ENCODE measurements at regions not wholly inside any gene's neighbourhood (a gene's known extent, or its start where the extent isn't known, plus 50 kb on each side); places are given as distances from the start of the nearest gene placed in this dataset.

DNA sequence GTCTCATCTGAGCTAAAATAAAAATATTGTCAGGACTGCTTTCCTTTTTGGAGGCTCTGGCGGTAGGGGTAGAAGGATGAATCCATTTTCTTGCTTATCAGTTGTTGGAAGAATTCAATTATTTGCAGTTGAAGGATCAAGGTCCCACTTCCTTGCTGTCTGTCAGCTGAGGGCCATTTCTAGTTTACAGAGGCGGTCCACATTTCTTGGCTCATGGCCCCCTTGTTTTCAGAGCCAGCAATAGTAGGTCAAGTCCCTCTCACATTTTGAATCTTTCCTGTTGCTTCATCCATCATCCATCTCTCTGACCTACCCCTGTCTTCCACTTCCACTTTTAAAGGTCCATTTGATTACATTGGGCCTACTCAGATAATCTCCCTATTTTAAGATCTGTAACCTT, 1099.3 kb upstream of the DIAPH2 start:
- DNase-seq = no peak
- no peaks in the 10 kb centered on the region for H3K9me3 ChIP-seq (replicated peaks)
- H3K27me3 ChIP-seq (ENCODE audit: low read depth) = no peaks in the 10 kb centered on the region
- no peak overlapping the region for H3K4me3 ChIP-seq
- H3K27ac ChIP-seq (replicated peaks) = no peak overlapping the region
- H3K36me3 ChIP-seq = no peaks in the 10 kb centered on the region
- H3K4me1 ChIP-seq = no peaks in the 10 kb centered on the region
- TF ChIP-seq, protein P1, sequence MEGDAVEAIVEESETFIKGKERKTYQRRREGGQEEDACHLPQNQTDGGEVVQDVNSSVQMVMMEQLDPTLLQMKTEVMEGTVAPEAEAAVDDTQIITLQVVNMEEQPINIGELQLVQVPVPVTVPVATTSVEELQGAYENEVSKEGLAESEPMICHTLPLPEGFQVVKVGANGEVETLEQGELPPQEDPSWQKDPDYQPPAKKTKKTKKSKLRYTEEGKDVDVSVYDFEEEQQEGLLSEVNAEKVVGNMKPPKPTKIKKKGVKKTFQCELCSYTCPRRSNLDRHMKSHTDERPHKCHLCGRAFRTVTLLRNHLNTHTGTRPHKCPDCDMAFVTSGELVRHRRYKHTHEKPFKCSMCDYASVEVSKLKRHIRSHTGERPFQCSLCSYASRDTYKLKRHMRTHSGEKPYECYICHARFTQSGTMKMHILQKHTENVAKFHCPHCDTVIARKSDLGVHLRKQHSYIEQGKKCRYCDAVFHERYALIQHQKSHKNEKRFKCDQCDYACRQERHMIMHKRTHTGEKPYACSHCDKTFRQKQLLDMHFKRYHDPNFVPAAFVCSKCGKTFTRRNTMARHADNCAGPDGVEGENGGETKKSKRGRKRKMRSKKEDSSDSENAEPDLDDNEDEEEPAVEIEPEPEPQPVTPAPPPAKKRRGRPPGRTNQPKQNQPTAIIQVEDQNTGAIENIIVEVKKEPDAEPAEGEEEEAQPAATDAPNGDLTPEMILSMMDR (IDR thresholded peaks at IDR 0.05; ENCODE audit: borderline replicate concordance) = no peak
- intact Hi-C loops (cut with micrococcal nuclease) = no loop called here

DNA sequence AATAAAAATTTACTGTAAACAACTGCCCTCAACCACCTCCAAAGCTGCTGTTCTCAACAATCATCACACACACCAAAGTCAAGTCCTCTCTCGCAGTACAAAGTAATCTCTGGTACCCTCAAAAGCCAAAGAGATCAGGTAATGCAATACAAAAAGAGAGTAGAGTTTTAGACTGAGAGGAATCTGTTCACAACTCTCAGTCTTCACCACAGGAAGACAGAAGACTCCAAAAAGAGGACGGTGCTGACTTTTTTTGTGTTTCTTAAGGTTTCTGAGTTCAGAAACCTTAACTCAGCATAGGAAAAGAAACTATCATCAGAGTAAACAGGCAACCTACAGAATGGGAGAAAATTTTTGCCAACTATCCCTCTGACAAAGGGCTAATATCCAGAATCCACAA, 1072.3 kb upstream of the DIAPH2 start:
- intact Hi-C loops (cut with micrococcal nuclease) = no loop called here
- no peak overlapping the region for H3K27ac ChIP-seq (replicated peaks)
- TF ChIP-seq, protein P1 (IDR thresholded peaks at IDR 0.05; ENCODE audit: borderline replicate concordance) = no peak
- no peaks in the 10 kb centered on the region for H3K36me3 ChIP-seq
- DNase-seq = no peak
- no peak overlapping the region for H3K4me3 ChIP-seq
- H3K27me3 ChIP-seq (ENCODE audit: low read depth) = no peaks in the 10 kb centered on the region
- no peaks in the 10 kb centered on the region for H3K4me1 ChIP-seq
- peaks cover 11% of the 10 kb centered on the region for H3K9me3 ChIP-seq (replicated peaks)

DNA sequence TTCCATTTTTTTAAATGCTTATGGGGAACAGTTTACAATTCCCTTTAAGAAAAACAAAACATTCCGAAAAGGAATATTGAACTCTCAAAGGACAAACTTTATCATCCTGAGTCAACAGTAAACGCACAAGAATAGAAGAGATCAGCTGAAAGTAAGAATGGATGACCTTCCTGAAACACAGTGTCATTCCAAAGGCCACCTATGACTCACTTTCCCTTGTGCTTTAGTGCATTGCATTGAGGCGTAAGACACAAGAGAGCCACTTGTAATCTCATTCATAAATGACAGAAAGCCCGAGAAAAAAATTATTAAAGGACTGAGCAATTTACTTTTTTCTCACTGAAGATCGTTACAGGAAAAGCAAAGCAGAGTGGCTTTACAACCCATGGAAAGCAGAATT, 1062.4 kb upstream of the DIAPH2 start:
- no peak overlapping the region for H3K4me3 ChIP-seq
- no peaks in the 10 kb centered on the region for H3K9me3 ChIP-seq (replicated peaks)
- H3K36me3 ChIP-seq = no peaks in the 10 kb centered on the region
- no peaks in the 10 kb centered on the region for H3K27me3 ChIP-seq (ENCODE audit: low read depth)
- intact Hi-C loops (cut with micrococcal nuclease) = no loop called here
- H3K4me1 ChIP-seq = no peaks in the 10 kb centered on the region
- DNase-seq = no peak
- no peak overlapping the region for H3K27ac ChIP-seq (replicated peaks)
- TF ChIP-seq, protein P1 (IDR thresholded peaks at IDR 0.05; ENCODE audit: borderline replicate concordance) = no peak

DNA sequence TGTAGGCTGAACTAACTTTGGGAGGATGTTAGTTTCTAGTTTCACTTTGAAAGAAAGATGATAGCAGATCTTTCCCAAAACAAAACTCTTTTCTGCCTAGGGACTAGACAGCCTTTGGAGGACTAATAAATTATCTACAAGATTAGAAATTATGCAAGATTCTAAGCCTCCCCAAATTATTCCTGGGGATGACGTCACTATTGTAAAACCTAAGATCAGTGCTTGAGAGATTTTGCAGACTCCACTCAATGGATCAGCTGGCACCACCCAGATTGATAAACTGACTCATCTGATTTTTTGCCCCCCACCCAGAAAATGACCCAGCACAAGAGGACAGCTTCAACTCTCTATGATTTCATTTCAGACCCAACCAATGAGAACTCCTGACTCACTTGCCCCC, 1057.9 kb upstream of the DIAPH2 start:
- DNase-seq = no peak
- TF ChIP-seq, protein P1 (IDR thresholded peaks at IDR 0.05; ENCODE audit: borderline replicate concordance) = no peak
- Histone ChIP-seq H3K9me3 (replicated peaks) (peaks cover 12% of the 10 kb centered on the region), H3K27me3 (ENCODE audit: low read depth) (no peaks in the 10 kb centered on the region), H3K4me3 (no peak overlapping the region), H3K4me1 (no peaks in the 10 kb centered on the region), H3K36me3 (no peaks in the 10 kb centered on the region), H3K27ac (replicated peaks) (no peak overlapping the region)
- intact Hi-C loops (cut with micrococcal nuclease) = no loop called here

DNA sequence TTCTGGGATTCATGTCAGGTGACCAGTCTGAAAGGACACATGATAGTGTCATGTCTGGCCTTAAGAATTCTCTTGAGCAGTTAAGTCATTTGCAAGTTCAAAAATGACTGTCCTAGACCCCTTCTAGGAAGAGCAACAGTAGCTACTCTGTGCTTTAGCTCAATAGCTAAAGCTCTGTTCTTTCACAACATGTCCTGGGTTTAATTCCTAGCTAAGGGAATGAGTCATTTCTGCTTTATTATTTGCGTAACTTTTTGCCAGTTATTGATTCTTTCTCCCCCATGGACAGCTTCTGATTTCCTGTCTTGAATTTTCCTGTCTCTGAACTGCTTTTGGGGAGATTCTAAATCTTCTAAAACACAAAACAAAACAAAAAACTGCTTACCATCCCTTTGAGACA, 1055.8 kb upstream of the DIAPH2 start:
- Histone ChIP-seq H3K27me3 (ENCODE audit: low read depth) (no peaks in the 10 kb centered on the region), H3K4me1 (no peaks in the 10 kb centered on the region), H3K27ac (replicated peaks) (no peak overlapping the region), H3K36me3 (no peaks in the 10 kb centered on the region), H3K9me3 (replicated peaks) (peaks cover 12% of the 10 kb centered on the region), H3K4me3 (no peak overlapping the region)
- TF ChIP-seq, protein P1 (IDR thresholded peaks at IDR 0.05; ENCODE audit: borderline replicate concordance) = no peak
- intact Hi-C loops (cut with micrococcal nuclease) = no loop called here
- no peak for DNase-seq

DNA sequence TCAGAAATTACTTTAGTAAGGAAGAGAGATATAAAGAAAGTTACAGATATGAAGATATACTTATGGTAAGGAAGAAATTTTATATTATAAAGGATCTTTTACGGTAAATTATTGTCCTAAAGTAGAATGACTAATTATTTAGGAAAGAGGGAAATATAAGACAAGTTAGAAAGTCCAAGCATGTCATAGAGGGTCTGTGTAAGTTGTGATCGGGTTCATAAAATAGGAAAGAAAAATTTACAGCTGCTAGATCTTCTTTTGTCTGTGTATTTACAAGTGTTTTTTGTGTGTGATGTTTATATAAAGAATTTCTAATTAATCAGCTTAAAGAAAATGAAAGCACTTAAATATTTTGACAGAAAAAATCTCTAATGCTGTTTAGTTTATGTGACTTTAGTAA, 1054.9 kb upstream of the DIAPH2 start:
- intact Hi-C loops (cut with micrococcal nuclease) = no loop called here
- Histone ChIP-seq H3K36me3 (no peaks in the 10 kb centered on the region), H3K27ac (replicated peaks) (no peak overlapping the region), H3K9me3 (replicated peaks) (peaks cover 12% of the 10 kb centered on the region), H3K4me3 (no peak overlapping the region), H3K27me3 (ENCODE audit: low read depth) (no peaks in the 10 kb centered on the region), H3K4me1 (no peaks in the 10 kb centered on the region)
- no peak for DNase-seq
- TF ChIP-seq, protein P1 (IDR thresholded peaks at IDR 0.05; ENCODE audit: borderline replicate concordance) = no peak
